Ectodermal cell (in vitro differentiated cells): ENCODE measurements at regions not wholly inside any gene's neighbourhood (a gene's known extent, or its start where the extent isn't known, plus 50 kb on each side); places are given as distances from the start of the nearest gene placed in this dataset.

Experiments used
- H3K27ac ChIP-seq: 2 replicates; pipeline ENCODE4 v1.7.0; 2013; ENCODE audit warnings: mild to moderate bottlenecking, low read depth, low read length; ENCODE audit not compliant: insufficient read depth, poor library complexity, severe bottlenecking
- H3K27me3 ChIP-seq: 2 replicates; pipeline ENCODE4 v1.7.0; 2013; ENCODE audit warnings: mild to moderate bottlenecking, low read length; ENCODE audit not compliant: insufficient read depth, control insufficient read depth, poor library complexity, severe bottlenecking
- H3K36me3 ChIP-seq: one replicate; pipeline ENCODE4 v1.7.0; 2013; ENCODE audit warnings: low read length; ENCODE audit not compliant: control insufficient read depth, insufficient read depth
- H3K4me1 ChIP-seq: one replicate; pipeline ENCODE4 v1.7.0; 2013; ENCODE audit warnings: low read length; ENCODE audit not compliant: control insufficient read depth, insufficient read depth
- H3K4me3 ChIP-seq: 2 replicates; pipeline ENCODE4 v1.7.0; 2013; ENCODE audit warnings: low read depth, low read length, control low read depth; ENCODE audit not compliant: insufficient read depth
- H3K9me3 ChIP-seq: 2 replicates; pipeline ENCODE4 v1.7.0; 2013; ENCODE audit warnings: mild to moderate bottlenecking, low read length, moderate library complexity; ENCODE audit not compliant: control insufficient read depth
- WGBS, 2 experiments: methylation state at CpG; one replicate each; pipeline ENCODE4 v1.1.7; 2013; ENCODE audit warnings: missing lambda C conversion rate in 2 of 2; 5-methylcytosine and 5-hydroxymethylcytosine counted together

DNA sequence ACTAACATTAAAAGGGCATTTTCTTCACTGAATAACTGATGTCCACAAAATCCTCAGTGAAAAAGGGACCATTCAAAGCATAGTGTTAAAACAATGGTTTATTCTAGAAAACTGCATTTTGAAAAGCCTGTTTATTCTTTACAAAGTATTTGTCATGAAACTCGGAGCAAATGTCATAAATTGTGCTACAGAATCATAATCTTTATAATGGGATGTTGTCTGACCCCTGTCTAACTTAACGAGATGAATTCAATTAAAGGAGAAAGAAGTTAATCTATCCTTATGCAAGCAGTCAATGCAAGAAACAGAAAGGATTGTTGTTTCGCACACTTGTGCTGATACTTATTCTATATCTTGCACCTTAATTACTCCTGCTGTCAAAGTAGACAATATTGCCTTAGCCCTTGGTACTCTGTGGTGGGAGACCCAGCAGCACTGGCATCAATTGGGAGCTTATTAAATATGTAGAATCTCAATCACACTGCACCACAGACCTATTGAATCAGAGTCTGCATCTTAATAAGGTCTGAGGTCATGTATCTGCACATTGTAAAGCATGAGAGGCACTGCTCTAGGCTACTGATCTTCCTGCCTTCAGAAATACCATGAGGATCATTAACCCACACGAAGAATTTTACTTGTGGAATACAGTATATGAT is 708.3 kb downstream of the HDGFL1 start:
- H3K36me3 ChIP-seq = no peaks in the 10 kb centered on the region
- H3K27ac ChIP-seq = no peak overlapping the region
- WGBS, 2 experiments = 85 to 94% methylated on average over 3 to 4 of the region's 4 CpGs
- H3K27me3 ChIP-seq = no peaks in the 10 kb centered on the region
- H3K4me1 ChIP-seq = no peaks in the 10 kb centered on the region
- H3K9me3 ChIP-seq = no peaks in the 10 kb centered on the region
- H3K4me3 ChIP-seq = no peak overlapping the region

DNA sequence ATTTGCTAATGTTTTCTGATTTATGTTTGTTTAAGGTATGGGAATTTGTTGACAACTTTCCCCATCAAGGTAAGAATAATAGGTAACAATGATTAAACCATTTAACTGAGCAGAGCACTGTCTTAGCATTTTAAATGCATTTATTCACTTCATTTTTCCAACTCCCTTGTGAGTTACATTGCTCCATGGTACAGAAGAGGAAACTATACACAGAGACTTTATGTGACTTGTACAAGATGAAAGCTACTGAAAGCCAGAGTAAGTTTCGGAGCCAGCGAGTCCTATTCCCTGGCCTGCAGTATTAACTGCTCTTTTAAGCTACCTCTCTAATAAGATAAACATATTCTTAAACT is 708.8 kb downstream of the HDGFL1 start:
- no peaks in the 10 kb centered on the region for H3K27me3 ChIP-seq
- no peaks in the 10 kb centered on the region for H3K36me3 ChIP-seq
- no peaks in the 10 kb centered on the region for H3K4me1 ChIP-seq
- H3K4me3 ChIP-seq = no peak overlapping the region
- 100% methylated on average over 2 of the region's 2 CpGs for WGBS, 2 experiments
- H3K27ac ChIP-seq = no peak overlapping the region
- H3K9me3 ChIP-seq = no peaks in the 10 kb centered on the region

DNA sequence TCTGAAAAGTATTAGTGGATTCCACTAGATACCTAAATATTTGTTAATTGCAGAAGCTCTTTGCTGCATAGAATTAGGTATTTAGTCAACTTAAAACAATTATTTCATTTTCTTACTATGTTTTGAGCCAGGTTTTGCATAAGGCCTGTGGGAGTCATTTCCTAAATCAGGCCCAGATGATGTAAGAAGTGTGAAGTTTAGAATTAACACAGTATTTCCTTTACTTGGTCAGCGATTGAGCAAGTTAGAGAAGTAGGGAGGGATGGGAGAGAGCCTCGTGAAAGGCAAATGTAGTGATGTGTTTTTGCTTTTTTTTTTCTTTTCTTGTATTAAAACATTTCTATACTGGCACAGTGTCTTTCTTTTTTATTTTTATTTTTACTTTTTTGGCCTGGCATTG is 711.1 kb downstream of the HDGFL1 start:
- Histone ChIP-seq H3K27me3 (no peaks in the 10 kb centered on the region), H3K4me1 (no peaks in the 10 kb centered on the region), H3K27ac (no peak overlapping the region), H3K36me3 (no peaks in the 10 kb centered on the region), H3K9me3 (no peaks in the 10 kb centered on the region), H3K4me3 (no peak overlapping the region)
- WGBS, 2 experiments = 82 to 90% methylated on average over 1 of the region's 2 CpGs

DNA sequence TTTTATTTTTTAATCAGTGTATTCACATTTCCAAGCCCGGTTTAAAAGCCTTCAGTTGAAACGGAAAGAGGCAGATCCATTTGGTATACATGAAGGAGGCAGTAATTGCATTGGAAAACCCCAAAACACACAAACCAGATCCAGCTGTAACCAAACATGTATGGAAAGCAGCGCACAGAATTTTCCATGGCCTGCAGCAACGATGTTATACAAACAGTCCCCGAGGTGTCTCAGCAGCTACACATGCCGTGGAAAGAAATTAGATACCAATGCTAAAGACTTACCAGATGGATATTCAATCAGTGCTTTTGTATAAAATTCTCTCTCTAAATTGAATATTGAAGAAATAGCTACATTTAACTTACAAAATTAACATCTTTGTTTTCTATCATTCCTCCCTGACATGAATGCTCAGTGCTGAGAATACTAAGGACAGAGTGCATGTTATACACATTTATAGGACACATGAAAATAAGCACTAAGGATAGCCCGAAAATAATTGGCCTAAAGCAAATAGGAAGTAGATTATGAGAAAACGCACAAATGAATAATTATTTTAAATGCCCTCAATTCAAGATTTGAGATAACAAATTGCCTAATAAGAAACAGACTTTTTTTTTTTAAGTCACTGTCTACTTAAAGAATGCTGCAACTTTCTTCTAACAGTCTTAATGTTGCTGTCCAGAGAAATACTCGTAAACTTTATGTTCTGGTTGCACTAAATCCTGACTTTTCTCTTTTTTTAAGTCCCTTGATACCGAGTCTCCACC is 713.1 kb downstream of the HDGFL1 start:
- Histone ChIP-seq H3K27me3 (no peaks in the 10 kb centered on the region), H3K27ac (no peak overlapping the region), H3K36me3 (no peaks in the 10 kb centered on the region), H3K9me3 (no peaks in the 10 kb centered on the region), H3K4me1 (no peaks in the 10 kb centered on the region), H3K4me3 (no peak overlapping the region)
- WGBS, 2 experiments = 93 to 95% methylated on average over 9 to 10 of the region's 10 CpGs

DNA sequence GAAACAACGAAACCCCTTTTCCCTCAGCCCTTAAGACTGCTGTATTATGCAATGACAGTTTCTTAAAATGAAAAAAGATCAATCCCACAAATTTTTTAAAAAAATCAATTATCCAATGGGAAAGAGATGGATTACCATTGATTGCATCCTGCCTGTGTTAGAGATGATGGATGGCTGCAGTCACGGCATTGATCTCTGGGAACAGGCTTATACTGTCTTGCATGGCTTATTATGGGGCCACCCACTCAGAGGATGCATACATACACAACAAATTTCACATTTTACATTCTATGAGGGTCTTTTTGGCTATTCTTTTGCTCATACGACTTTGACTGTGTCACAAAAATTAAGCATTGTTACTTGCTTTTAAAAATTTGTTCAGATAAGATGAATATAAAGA is 724.3 kb downstream of the HDGFL1 start:
- H3K4me1 ChIP-seq = no peaks in the 10 kb centered on the region
- no peaks in the 10 kb centered on the region for H3K27me3 ChIP-seq
- no peaks in the 10 kb centered on the region for H3K9me3 ChIP-seq
- H3K36me3 ChIP-seq = no peaks in the 10 kb centered on the region
- WGBS, 2 experiments = 93 to 100% methylated on average over 2 of the region's 3 CpGs
- H3K4me3 ChIP-seq = no peak overlapping the region
- no peak overlapping the region for H3K27ac ChIP-seq

DNA sequence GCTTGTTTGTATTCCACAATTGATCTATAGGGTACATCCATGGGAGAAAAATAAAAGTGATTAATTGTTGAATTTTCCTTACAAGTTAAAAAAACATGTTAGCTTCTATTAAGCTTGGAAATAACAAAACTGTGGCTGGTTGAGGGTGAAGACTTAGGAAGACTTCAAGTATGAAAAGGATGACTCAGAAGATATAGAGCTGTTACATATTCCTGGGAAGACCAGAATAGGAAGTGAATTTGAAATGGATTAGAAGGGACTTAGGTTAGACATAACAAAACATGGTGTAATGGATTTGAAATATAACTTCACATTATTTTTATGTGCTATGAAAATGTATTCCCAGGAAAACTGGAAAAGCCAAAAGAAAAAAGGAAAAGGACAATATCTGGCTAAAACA is 732.2 kb downstream of the HDGFL1 start:
- Histone ChIP-seq H3K4me3 (no peak overlapping the region), H3K27me3 (no peaks in the 10 kb centered on the region), H3K9me3 (no peaks in the 10 kb centered on the region), H3K27ac (no peak overlapping the region), H3K36me3 (no peaks in the 10 kb centered on the region), H3K4me1 (no peaks in the 10 kb centered on the region)

DNA sequence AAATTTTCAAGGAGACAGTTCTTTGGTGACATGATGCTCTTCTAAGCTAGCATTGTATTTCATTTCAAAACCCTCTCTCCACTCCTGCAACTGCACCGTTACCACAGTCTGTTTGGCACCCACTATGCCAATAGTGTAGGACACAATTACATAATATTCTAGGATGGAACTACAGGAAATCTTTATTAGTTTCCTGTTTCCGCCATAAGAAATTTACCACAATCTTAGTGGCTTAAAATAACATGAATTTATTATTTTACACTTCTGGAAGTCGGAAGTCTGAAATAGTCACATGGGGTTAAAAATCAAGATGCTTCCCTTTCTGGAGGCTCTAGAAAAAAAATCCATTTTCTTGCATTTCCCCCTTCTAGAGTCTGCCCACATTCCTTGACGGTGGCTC is 733.1 kb downstream of the HDGFL1 start:
- Histone ChIP-seq H3K4me3 (no peak overlapping the region), H3K4me1 (no peaks in the 10 kb centered on the region), H3K27me3 (no peaks in the 10 kb centered on the region), H3K9me3 (no peaks in the 10 kb centered on the region), H3K36me3 (no peaks in the 10 kb centered on the region), H3K27ac (no peak overlapping the region)
- 89% methylated on average over 3 to 4 of the region's 4 CpGs for WGBS, 2 experiments

DNA sequence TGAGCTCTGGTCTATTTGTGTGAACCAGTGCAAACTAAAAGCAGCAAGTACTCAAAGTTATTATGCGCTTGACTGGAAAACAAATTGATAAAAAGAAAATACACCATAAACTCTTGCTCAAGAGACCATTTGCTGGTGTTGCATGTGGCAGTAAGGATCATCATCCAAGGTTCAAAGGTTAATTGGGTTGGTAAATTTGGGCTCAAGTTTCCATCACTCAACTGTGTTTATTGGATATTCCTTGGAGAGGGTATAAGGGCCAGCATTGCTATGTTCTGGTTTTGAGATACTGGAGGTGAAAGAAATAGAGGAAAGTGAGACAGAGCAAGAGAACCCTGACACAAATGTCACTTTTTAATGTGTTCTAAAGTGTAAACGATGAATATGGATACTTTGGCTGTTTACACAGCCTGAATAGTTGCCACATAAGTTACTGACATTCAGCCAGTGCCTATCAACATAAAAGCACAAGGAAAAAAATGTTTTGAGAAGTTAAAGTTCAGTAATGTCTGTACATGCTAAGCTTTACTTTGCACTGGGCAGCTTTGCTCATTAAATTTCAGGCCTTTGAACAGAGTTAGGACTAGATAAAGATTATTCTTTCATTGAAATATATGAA is 736.1 kb downstream of the HDGFL1 start:
- Histone ChIP-seq H3K27ac (no peak overlapping the region), H3K4me1 (no peaks in the 10 kb centered on the region), H3K36me3 (no peaks in the 10 kb centered on the region), H3K9me3 (no peaks in the 10 kb centered on the region), H3K27me3 (no peaks in the 10 kb centered on the region), H3K4me3 (no peak overlapping the region)
- WGBS, 2 experiments = 94 to 100% methylated on average over 2 of the region's 2 CpGs

DNA sequence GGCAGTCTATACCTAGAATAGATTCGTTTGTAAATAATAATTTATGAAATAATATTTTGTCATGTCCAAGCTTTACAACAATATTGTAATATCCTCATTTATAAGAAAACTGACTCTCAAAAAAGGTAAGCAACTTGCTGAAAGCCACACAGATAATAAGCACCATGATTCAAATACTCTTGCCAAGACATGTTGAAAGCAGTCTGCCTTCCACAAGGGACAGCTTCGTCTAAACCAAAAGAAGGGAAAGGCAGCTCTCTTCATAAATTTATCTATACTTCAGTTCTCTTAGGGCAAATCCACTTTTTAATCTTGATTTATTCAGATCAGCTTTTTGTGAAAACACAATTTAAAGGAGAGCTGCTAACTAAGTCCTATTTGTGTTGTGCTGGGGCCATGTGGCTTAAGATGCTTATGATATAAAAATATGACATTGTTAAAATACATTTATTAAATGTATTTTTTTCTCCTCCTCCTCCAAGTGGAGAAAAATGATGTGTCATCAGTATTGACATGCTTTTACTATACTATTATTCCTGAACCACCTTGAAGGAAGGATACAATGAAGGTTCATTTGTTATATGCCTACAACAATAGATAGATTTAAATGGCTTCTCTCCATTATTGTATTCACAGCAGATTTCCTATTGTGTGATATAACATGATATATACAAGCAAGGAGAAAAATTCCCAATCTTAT is 737.0 kb downstream of the HDGFL1 start:
- no peak overlapping the region for H3K27ac ChIP-seq
- H3K9me3 ChIP-seq = no peaks in the 10 kb centered on the region
- 92 to 95% methylated on average over 1 of the region's 2 CpGs for WGBS, 2 experiments
- no peaks in the 10 kb centered on the region for H3K27me3 ChIP-seq
- no peaks in the 10 kb centered on the region for H3K36me3 ChIP-seq
- no peak overlapping the region for H3K4me3 ChIP-seq
- H3K4me1 ChIP-seq = no peaks in the 10 kb centered on the region

DNA sequence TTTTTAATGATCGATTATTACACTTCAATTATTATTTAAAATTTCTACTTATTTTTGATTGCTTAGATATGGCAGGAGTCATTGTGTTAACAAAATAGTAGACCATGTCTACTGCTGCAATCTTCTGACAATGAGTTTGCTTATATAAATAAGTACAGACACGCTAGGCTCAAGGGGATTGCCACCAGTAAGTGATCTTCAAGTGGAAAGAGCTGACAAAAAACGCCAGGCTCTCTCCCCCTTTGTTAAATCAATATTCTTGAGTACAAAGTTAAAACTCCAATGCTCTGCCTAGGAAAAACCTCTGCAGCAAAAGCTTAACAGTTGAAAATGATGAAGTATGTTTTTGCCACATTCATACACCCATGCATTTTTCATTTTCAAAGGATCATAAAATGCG is 738.1 kb downstream of the HDGFL1 start:
- WGBS, 2 experiments = 69 to 83% methylated on average over 2 to 4 of the region's 4 CpGs
- H3K27ac ChIP-seq = no peak overlapping the region
- H3K9me3 ChIP-seq = no peaks in the 10 kb centered on the region

More for the DNA sequence above, 738.1 kb downstream of the HDGFL1 start:
- H3K27me3 ChIP-seq = no peaks in the 10 kb centered on the region
- no peaks in the 10 kb centered on the region for H3K4me1 ChIP-seq
- no peak overlapping the region for H3K4me3 ChIP-seq
- H3K36me3 ChIP-seq = no peaks in the 10 kb centered on the region
